Body of pancreas (tissue), 4 donors: ENCODE measurements at regions not wholly inside any gene's neighbourhood (a gene's known extent, or its start where the extent isn't known, plus 50 kb on each side); places are given as distances from the start of the nearest gene placed in this dataset.

Source experiments
- POLR2A ChIP-seq, 3 donors: fragments of 450-650 bp; IDR thresholded peaks; one replicate each; pipeline ENCODE4 v1.6.1; 2016; ENCODE audit warnings: antibody characterized with exemption in 3 of 3, mild to moderate bottlenecking in 2 of 3
- TF ChIP-seq, protein P1 (sequence below), 7 experiments: fragments of 450-650 bp in 4 of 7; fragments of 200-600 bp in 3 of 7; sonication (generic) in 3 of 7; IDR thresholded peaks; one replicate each; pipeline ENCODE4 v1.5.1; 2016 to 2019; ENCODE audit warnings: antibody characterized with exemption in 7 of 7

DNA sequence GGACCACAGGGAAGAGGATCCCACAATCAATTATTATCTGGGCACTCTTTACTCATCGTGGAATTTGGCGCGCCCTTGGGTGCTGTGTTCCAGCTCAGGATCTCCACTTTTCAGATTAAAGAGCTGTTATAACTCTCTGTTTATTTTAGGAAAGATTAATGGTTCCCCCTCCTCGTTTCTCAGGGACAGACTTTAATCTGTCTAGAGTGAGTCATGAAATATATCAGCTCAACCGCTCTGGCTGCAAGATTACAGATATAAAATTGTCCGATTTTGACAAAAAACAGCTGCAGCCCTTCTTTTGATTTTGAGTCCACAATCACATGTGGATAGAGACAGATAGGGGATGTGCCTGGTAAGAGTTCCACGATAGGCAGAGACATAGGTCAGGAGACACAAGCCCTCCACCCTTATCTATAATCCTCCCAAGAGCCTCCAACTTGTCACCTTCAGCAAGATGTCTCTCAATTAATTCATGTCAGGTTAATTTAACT, 77.6 kb upstream of the ANKRD55 start:
- TF ChIP-seq, protein P1, sequence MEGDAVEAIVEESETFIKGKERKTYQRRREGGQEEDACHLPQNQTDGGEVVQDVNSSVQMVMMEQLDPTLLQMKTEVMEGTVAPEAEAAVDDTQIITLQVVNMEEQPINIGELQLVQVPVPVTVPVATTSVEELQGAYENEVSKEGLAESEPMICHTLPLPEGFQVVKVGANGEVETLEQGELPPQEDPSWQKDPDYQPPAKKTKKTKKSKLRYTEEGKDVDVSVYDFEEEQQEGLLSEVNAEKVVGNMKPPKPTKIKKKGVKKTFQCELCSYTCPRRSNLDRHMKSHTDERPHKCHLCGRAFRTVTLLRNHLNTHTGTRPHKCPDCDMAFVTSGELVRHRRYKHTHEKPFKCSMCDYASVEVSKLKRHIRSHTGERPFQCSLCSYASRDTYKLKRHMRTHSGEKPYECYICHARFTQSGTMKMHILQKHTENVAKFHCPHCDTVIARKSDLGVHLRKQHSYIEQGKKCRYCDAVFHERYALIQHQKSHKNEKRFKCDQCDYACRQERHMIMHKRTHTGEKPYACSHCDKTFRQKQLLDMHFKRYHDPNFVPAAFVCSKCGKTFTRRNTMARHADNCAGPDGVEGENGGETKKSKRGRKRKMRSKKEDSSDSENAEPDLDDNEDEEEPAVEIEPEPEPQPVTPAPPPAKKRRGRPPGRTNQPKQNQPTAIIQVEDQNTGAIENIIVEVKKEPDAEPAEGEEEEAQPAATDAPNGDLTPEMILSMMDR (IDR thresholded peaks at IDR 0.05): no peak
- TF ChIP-seq POLR2A (IDR thresholded peaks at IDR 0.05): no peak
